ENCODE measurements at regions not wholly inside any gene's neighbourhood (a gene's known extent, or its start where the extent isn't known, plus 50 kb on each side); places are given as distances from the start of the nearest gene placed in this dataset.

GRCh38 chr10:30229536-30229935, 119.5 kb downstream of the MTPAP start:
- TF ChIP-seq, protein P1, sequence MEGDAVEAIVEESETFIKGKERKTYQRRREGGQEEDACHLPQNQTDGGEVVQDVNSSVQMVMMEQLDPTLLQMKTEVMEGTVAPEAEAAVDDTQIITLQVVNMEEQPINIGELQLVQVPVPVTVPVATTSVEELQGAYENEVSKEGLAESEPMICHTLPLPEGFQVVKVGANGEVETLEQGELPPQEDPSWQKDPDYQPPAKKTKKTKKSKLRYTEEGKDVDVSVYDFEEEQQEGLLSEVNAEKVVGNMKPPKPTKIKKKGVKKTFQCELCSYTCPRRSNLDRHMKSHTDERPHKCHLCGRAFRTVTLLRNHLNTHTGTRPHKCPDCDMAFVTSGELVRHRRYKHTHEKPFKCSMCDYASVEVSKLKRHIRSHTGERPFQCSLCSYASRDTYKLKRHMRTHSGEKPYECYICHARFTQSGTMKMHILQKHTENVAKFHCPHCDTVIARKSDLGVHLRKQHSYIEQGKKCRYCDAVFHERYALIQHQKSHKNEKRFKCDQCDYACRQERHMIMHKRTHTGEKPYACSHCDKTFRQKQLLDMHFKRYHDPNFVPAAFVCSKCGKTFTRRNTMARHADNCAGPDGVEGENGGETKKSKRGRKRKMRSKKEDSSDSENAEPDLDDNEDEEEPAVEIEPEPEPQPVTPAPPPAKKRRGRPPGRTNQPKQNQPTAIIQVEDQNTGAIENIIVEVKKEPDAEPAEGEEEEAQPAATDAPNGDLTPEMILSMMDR (IDR thresholded peaks at IDR 0.05): no peak
- TF ChIP-seq, protein P2, sequence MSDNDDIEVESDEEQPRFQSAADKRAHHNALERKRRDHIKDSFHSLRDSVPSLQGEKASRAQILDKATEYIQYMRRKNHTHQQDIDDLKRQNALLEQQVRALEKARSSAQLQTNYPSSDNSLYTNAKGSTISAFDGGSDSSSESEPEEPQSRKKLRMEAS (CRISPR knock-in tag; IDR thresholded peaks at IDR 0.05): no peak
- TF ChIP-seq E2F5 (CRISPR knock-in tag; IDR thresholded peaks at IDR 0.05): no peak
- TF ChIP-seq KAT7 (CRISPR knock-in tag; IDR thresholded peaks at IDR 0.05; ENCODE audit: borderline replicate concordance): no peak
- TF ChIP-seq, protein P3, sequence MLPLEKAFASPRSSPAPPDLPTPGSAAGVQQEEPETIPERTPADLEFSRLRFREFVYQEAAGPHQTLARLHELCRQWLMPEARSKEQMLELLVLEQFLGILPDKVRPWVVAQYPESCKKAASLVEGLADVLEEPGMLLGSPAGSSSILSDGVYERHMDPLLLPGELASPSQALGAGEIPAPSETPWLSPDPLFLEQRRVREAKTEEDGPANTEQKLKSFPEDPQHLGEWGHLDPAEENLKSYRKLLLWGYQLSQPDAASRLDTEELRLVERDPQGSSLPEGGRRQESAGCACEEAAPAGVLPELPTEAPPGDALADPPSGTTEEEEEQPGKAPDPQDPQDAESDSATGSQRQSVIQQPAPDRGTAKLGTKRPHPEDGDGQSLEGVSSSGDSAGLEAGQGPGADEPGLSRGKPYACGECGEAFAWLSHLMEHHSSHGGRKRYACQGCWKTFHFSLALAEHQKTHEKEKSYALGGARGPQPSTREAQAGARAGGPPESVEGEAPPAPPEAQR (CRISPR knock-in tag; IDR thresholded peaks at IDR 0.05): no peak
- TF ChIP-seq, protein P4, sequence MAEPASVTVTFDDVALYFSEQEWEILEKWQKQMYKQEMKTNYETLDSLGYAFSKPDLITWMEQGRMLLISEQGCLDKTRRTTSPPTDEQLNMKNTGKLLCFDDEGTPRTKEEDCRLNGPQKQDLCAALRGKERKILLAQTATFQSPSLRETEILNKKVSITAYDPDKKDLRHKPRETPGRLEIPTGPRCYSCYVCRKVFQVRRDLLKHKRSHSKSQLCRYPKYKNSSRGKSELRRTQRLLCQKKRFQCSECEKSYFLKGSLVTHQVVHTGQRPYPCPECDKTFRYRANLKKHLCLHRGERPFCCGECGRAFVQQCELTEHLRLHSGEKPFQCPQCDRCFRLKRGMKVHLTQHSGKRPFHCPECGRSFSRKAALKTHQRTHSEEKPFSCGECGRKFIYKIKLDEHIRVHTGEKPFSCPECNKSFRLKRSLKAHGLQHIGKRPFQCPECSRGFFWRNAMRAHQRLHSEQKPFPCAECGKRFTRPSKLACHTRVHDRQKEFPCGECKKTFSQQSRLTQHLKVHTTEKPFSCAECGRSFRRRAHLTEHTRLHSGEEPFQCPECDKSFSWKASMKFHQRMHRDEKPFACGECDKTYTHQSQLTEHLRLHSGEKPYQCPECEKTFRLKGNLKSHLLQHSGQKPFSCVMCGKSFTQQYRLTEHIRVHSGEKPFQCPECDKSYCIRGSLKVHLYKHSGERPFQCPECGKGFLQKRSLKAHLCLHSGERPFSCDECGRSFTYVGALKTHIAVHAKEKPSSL (CRISPR knock-in tag; conservative IDR thresholded peaks at IDR 0.05): no peak
- TF ChIP-seq IRF2 (CRISPR knock-in tag; IDR thresholded peaks at IDR 0.05; ENCODE audit: borderline replicate concordance, low read depth): no peak
- no peak for TF ChIP-seq RELA (CRISPR knock-in tag; IDR thresholded peaks at IDR 0.05; ENCODE audit: borderline replicate concordance)
- no peak for TF ChIP-seq CREM (CRISPR knock-in tag; IDR thresholded peaks at IDR 0.05)
- no peak for TF ChIP-seq PRDM15 (CRISPR knock-in tag; IDR thresholded peaks at IDR 0.05)
- TF ChIP-seq ZNF121 (CRISPR knock-in tag; IDR thresholded peaks at IDR 0.05): no peak
- TF ChIP-seq, protein P5, sequence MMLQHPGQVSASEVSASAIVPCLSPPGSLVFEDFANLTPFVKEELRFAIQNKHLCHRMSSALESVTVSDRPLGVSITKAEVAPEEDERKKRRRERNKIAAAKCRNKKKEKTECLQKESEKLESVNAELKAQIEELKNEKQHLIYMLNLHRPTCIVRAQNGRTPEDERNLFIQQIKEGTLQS (CRISPR knock-in tag; conservative IDR thresholded peaks at IDR 0.05): no peak
- TF ChIP-seq ETV6 (CRISPR knock-in tag; IDR thresholded peaks at IDR 0.05): no peak
- no peak for TF ChIP-seq E2F1 (CRISPR knock-in tag; IDR thresholded peaks at IDR 0.05)
